K562 (cell line): ENCODE measurements at regions not wholly inside any gene's neighbourhood (a gene's known extent, or its start where the extent isn't known, plus 50 kb on each side); places are given as distances from the start of the nearest gene placed in this dataset.

ENCODE experiments used
- ATAC-seq: fragments of 200-7000 bp; cut with Tn5 transposase; 3 replicates; pipeline ENCODE4 v1.9.1; 2020; ENCODE audit warnings: moderate library complexity
- BruUV-seq: library from RNA; stranded (reverse); fragments of 400-500 nt; replicated peaks from 2 replicates; lab custom pipeline; 2021; lab: Mats Ljungman, UMichigan
- CTCF ChIA-PET: fragments of 300-600 bp; formaldehyde crosslinking; extraction: SDS; loops from one replicate; lab custom pipeline; 2021; ENCODE audit warnings: low intra/inter-chr PET ratio; lab: Yijun Ruan, JAX
- POLR2A ChIA-PET: fragments of 300-600, 350-650 bp; sonication (Branson Sonifier 250); formaldehyde crosslinking; extraction: SDS; loops from one replicate; lab custom pipeline; 2021; ENCODE audit warnings: antibody characterized with exemption, inconsistent platforms; lab: Yijun Ruan, JAX
- DNase-seq, 4 experiments: peaks; one replicate each; pipeline versions ENCODE4 v3.0.0 to v3.0.0-alpha.2; 2011 to 2018; ENCODE audit warnings: low spot score in 3 of 4, mixed read lengths in 3 of 4; ENCODE audit errors: extremely low read depth in 1 of 4
- FAIRE-seq: peaks from 2 replicates; lab custom pipeline; 2011; peaks lifted over from hg19 to GRCh38; lab: Jason Lieb, UNC
- H2AFZ ChIP-seq: 2 replicates; pipeline ENCODE4 v1.6.0; 2011; ENCODE audit warnings: low read depth, low read length, control low read depth, inconsistent platforms
- H3K27ac ChIP-seq: fragments of 200-600 bp; 3 replicates; pipeline ENCODE4 v1.8.0; 2011; ENCODE audit warnings: low read depth, mild to moderate bottlenecking, control low read depth, inconsistent platforms, low read length, moderate library complexity, mixed read lengths; ENCODE audit errors: extremely low read depth
- H3K27me3 ChIP-seq, 2 experiments: fragments of 300-600 bp in 1 of 2; 2 replicates in 1 of 2; 3 replicates in 1 of 2; pipeline versions ENCODE4 v1.6.0 to v1.8.0; 2011; ENCODE audit warnings: inconsistent platforms in 2 of 2, low read length in 2 of 2, mild to moderate bottlenecking in 1 of 2, mixed read lengths in 1 of 2, moderate library complexity in 1 of 2; ENCODE audit not compliant: control insufficient read depth in 2 of 2, insufficient read depth in 2 of 2
- H3K36me3 ChIP-seq: fragments of 300-600 bp; 3 replicates; pipeline ENCODE4 v1.8.0; 2011; ENCODE audit warnings: mild to moderate bottlenecking, low read length, inconsistent platforms; ENCODE audit not compliant: control insufficient read depth, insufficient read depth
- H3K4me1 ChIP-seq, 2 experiments: fragments of 200-600 bp in 1 of 2; replicated peaks in 1 of 2; 2 replicates in 1 of 2; 3 replicates in 1 of 2; pipeline versions ENCODE4 v1.5.1 to v1.8.0; 2011; ENCODE audit warnings: inconsistent platforms in 2 of 2, low read length in 2 of 2, mild to moderate bottlenecking in 1 of 2, mixed read lengths in 1 of 2, moderate library complexity in 1 of 2; ENCODE audit not compliant: control insufficient read depth in 2 of 2, insufficient read depth in 2 of 2
- H3K4me2 ChIP-seq: 2 replicates; pipeline ENCODE4 v1.6.1; 2011; ENCODE audit warnings: low read length, control low read depth, inconsistent platforms, mixed read lengths; ENCODE audit not compliant: insufficient read depth
- H3K4me3 ChIP-seq: fragments of 200-600 bp; sonication (generic), shearing (Covaris generic); 2 replicates; pipeline ENCODE4 v1.5.1; 2016; ENCODE audit warnings: control low read depth, inconsistent platforms
- H3K79me2 ChIP-seq: fragments of 200-600 bp; 3 replicates; pipeline ENCODE4 v1.8.0; 2011; ENCODE audit warnings: low read length, inconsistent platforms; ENCODE audit not compliant: control insufficient read depth, insufficient read depth
- H3K9ac ChIP-seq, 2 experiments: 2 replicates each; pipeline versions ENCODE4 v1.6.0 to v1.6.1; 2011; ENCODE audit warnings: low read depth in 2 of 2, low read length in 2 of 2, control low read depth in 1 of 2, inconsistent platforms in 1 of 2, mild to moderate bottlenecking in 1 of 2, mixed read lengths in 1 of 2; ENCODE audit not compliant: insufficient read depth in 1 of 2
- H3K9me1 ChIP-seq: one replicate; pipeline ENCODE4 v1.6.0; 2011; ENCODE audit warnings: inconsistent platforms, mild to moderate bottlenecking, low read length, moderate library complexity; ENCODE audit not compliant: control insufficient read depth, insufficient read depth
- H3K9me3 ChIP-seq: replicated peaks from 2 replicates; pipeline ENCODE4 v1.5.1; 2011; ENCODE audit warnings: low read depth, low read length, inconsistent platforms; ENCODE audit not compliant: control insufficient read depth, insufficient read depth
- H4K20me1 ChIP-seq: replicated peaks from 2 replicates; pipeline ENCODE4 v1.6.1; 2011; ENCODE audit warnings: low read length, inconsistent platforms, mixed read lengths; ENCODE audit not compliant: control insufficient read depth, insufficient read depth
- E2F4 ChIP-seq: sonication (generic); formaldehyde crosslinking; IDR thresholded peaks from 2 replicates; pipeline ENCODE4 v1.8.0; 2022; ENCODE audit warnings: mild to moderate bottlenecking, low read depth, missing genetic modification reagents
- ELF1 ChIP-seq: fragments of 200-800 bp; sonication (Bioruptor generic); IDR thresholded peaks from 2 replicates; pipeline ENCODE4 v1.6.1; 2016; ENCODE audit warnings: missing genetic modification characterization, missing compliant biosample characterization
- HES1 ChIP-seq: fragments of 450-650 bp; IDR thresholded peaks from 2 replicates; pipeline ENCODE4 v1.6.1; 2016; ENCODE audit warnings: low read depth, mild to moderate bottlenecking, moderate library complexity
- MAFK ChIP-seq: IDR thresholded peaks from 2 replicates; pipeline ENCODE4 v1.6.1; 2011; ENCODE audit warnings: low read length, improper control_type of control experiment
- SMAD1 ChIP-seq: fragments of 150-350 bp; IDR thresholded peaks from 2 replicates; pipeline ENCODE4 v1.6.1; 2014; ENCODE audit warnings: low read length, low read depth; ENCODE audit not compliant: partially characterized antibody
- STAT5B ChIP-seq: fragments of 250-450 bp; sonication (Bioruptor Pico); IDR thresholded peaks from 2 replicates; pipeline ENCODE4 v1.8.0; 2021; ENCODE audit warnings: mild to moderate bottlenecking, inconsistent platforms
- USF2 ChIP-seq: sonication (generic); formaldehyde crosslinking; IDR thresholded peaks from 2 replicates; pipeline ENCODE4 v1.5.0; 2020; ENCODE audit warnings: missing genetic modification reagents
- WGBS: fragments of 100-300 bp; shearing (Covaris generic); methylation state at CpG from one replicate; pipeline ENCODE4 v1.1.6; 2016; ENCODE audit warnings: low coverage, mixed read lengths; ENCODE audit not compliant: insufficient coverage; ENCODE audit errors: missing lambda C conversion rate; 5-methylcytosine and 5-hydroxymethylcytosine counted together
- in situ Hi-C: fragments of 300-500 bp; cut with MboI; formaldehyde crosslinking; loops from 4 replicates; pipeline ENCODE4 v1.15.0; 2018; ENCODE audit warnings: inconsistent platforms, mixed read lengths
- intact Hi-C: fragments of 100-400 bp; cut with micrococcal nuclease; formaldehyde crosslinking; loops from 2 replicates; pipeline ENCODE4 v1.14.2; 2022

GRCh38 chr18:25798046-25798445 is 292.4 kb downstream of the SS18 start:
- no peaks in the 10 kb centered on the region for H3K79me2 ChIP-seq
- ATAC-seq (no peak), DNase-seq (no peak), FAIRE-seq (no peak)
- H3K9me3 ChIP-seq = 0 out of 2 replicates have a peak, but pooled peaks cover 1% of the 10 kb centered on the region
- H3K36me3 ChIP-seq = no peaks in the 10 kb centered on the region
- POLR2A ChIA-PET = interaction anchor here (0.6 kb wide), 1 partner anchor 510 kb away, joined by 3 read pairs; no protein-coding TSS in a partner anchor
- no peak overlapping the region for H3K27ac ChIP-seq
- no peak overlapping the region for H2AFZ ChIP-seq
- CTCF ChIA-PET = no interaction called here
- WGBS = 0% methylated on average over 4 of the region's 4 CpGs
- TF ChIP-seq STAT5B (CRISPR knock-in tag) = no peak
- TF ChIP-seq USF2 (CRISPR knock-in tag) = no peak
- no peak for TF ChIP-seq HES1
- no peak for TF ChIP-seq E2F4 (CRISPR knock-in tag)
- no peak for TF ChIP-seq ELF1 (tag)
- no peak for TF ChIP-seq SMAD1
- TF ChIP-seq MAFK = no peak
- H3K4me1 ChIP-seq = no peaks in the 10 kb centered on the region
- no peak overlapping the region for H3K4me3 ChIP-seq
- BruUV-seq = no TSS peak
- no peak overlapping the region for H3K4me2 ChIP-seq
- H3K27me3 ChIP-seq = no peaks in the 10 kb centered on the region
- in situ Hi-C loops = no loop called here
- no peaks in the 10 kb centered on the region for H4K20me1 ChIP-seq
- H3K9me1 ChIP-seq = no peaks in the 10 kb centered on the region
- H3K9ac ChIP-seq = no peak overlapping the region
- intact Hi-C loops = no loop called here
